ENCODE measurements at regions not wholly inside any gene's neighbourhood (a gene's known extent, or its start where the extent isn't known, plus 50 kb on each side); places are given as distances from the start of the nearest gene placed in this dataset.

DNA sequence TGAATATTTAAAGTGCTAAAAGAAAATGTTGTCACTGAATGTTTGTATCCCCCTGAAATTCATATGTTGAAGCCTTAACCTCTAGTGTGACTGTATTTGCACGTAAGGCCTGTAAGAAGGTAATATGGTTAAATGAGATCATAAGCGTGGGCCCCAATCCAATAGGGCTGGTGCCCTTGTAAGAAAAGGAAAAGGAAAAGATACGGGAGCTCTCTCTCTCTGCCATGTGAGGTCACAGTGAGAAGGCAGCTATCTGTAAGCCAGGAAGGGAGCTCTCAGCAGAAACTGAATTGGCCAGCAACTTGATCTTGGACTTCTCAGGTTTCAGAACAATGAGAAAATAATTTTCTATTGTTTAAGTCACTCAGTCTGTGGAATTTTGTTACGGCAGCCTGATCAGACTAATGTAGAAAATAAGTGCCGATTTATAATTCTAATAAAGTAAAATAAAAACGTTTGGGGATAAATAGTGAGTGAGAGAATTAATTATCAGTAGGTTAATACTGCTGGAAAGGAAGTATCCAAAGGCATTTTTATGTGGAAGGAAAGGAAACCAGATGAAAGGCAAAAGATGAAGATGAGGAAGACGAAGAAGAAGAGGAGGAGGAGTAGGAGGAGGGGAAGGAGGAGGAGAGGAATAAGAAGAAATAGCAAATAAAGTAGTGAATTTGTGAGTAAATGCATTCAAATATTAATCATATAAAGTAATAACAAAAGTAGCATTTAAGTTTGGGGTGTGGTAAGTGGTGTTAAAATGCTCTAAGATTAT is 188.5 kb upstream of the KRR1 start:
- H3K9me1 ChIP-seq (ENCODE audit: insufficient read depth, low read length) = no peaks in the 10 kb centered on the region
- 0 out of 2 replicates have a peak, but pooled peaks have one; percentile 32 for ATAC-seq (ENCODE audit: low read depth)
- WGBS, 2 experiments (ENCODE audit: extremely low coverage in 2 of 2, insufficient read length in 1 of 2) = 64 to 100% methylated on average over 2 to 4 of the region's 7 CpGs
- ChIA-PET POLR2A (ENCODE audit: unreplicated experiment) (no interaction called here), CTCF (no interaction called here)
- peak overlapping the region; percentile 52; the same call in 1 of the 2 replicates for H4K91ac ChIP-seq (ENCODE audit: insufficient read depth, low read depth, low read length)
- no peak overlapping the region; the same call in 2 of the 3 replicates for H2BK15ac ChIP-seq (ENCODE audit: low read depth, low read length)
- no peak overlapping the region for H4K5ac ChIP-seq (ENCODE audit: low read depth, low read length)
- peak overlapping the region; percentile 77; the same call in 1 of the 2 replicates for H2BK20ac ChIP-seq (ENCODE audit: low read depth, low read length)
- H2AK9ac ChIP-seq (replicated peaks; ENCODE audit: low read depth, low read length, poor library complexity) = no peak overlapping the region
- DNase-seq = peak; percentile 67
- H3K9ac ChIP-seq (ENCODE audit: low read depth, low read length) = no peak overlapping the region
- peak overlapping the region; percentile 20; the same call in 1 of the 2 replicates for H3K14ac ChIP-seq (replicated peaks; ENCODE audit: low read depth, low read length)
- no peak overlapping the region for H2BK5ac ChIP-seq (ENCODE audit: low read depth, low read length, poor library complexity, severe bottlenecking)
- H3K23ac ChIP-seq (ENCODE audit: low read depth, low read length) = no peak overlapping the region
- no peak overlapping the region for H3K4me3 ChIP-seq (ENCODE audit: insufficient read depth, low read depth, low read length)
- in situ Hi-C loops (cut with MboI; ENCODE audit: low sequenced_read_pairs) (loop anchor here (10.0 kb wide), 1 partner anchor 325 kb away; no protein-coding TSS in a partner anchor), intact Hi-C loops (cut with micrococcal nuclease) (no loop called here), dilution Hi-C loops (cut with HindIII; ENCODE audit: low sequenced_read_pairs, unreplicated experiment) (no loop called here)
- H3K4me1 ChIP-seq (ENCODE audit: control insufficient read depth, insufficient read depth, low read length) = no peaks in the 10 kb centered on the region
- no peaks in the 10 kb centered on the region for H3K79me1 ChIP-seq (ENCODE audit: low read depth in 1 of 2, low read length in 2 of 2)
- H4K8ac ChIP-seq (ENCODE audit: low read depth in 2 of 2, low read length in 2 of 2) = peak overlapping the region in 1 of 2 experiments; percentile 77; a peak in 3 of 4 replicates
- no peak overlapping the region for H2AK5ac ChIP-seq (ENCODE audit: low read depth, low read length)
- H3K4me2 ChIP-seq (ENCODE audit: low read depth, low read length) = no peak overlapping the region
- no peaks in the 10 kb centered on the region for H4K20me1 ChIP-seq (ENCODE audit: insufficient read depth, low read length)
- no TSS peak for BruUV-seq (replicated peaks)
- peaks cover 1% of the 10 kb centered on the region; the same call in 1 of the 2 replicates for H3K36me3 ChIP-seq (ENCODE audit: control insufficient read depth, insufficient read depth, low read length)
- H2BK120ac ChIP-seq (ENCODE audit: low read depth, low read length) = peak overlapping the region; percentile 86; the same call in 1 of the 2 replicates
- H3K9me3 ChIP-seq (ENCODE audit: control insufficient read depth, insufficient read depth, low read length) = no peaks in the 10 kb centered on the region
- peak overlapping the region; percentile 2; the same call in 1 of the 2 replicates for H3K27ac ChIP-seq (ENCODE audit: insufficient read depth, low read length)
- no peaks in the 10 kb centered on the region for H3K27me3 ChIP-seq (ENCODE audit: control insufficient read depth, insufficient read depth, low read length)
- H2AFZ ChIP-seq (replicated peaks; ENCODE audit: low read length, poor library complexity) = no peak overlapping the region
- H3K18ac ChIP-seq (ENCODE audit: low read depth, low read length) = peak overlapping the region; percentile 47; the same call in 1 of the 2 replicates
- H3K4ac ChIP-seq (ENCODE audit: low read depth, low read length) = peak overlapping the region; percentile 74; the same call in 1 of the 2 replicates
- H3K56ac ChIP-seq (ENCODE audit: extremely low read depth, insufficient read depth, low read length) = no peak overlapping the region
- TF ChIP-seq RCOR1 (IDR thresholded peaks at IDR 0.05; ENCODE audit: insufficient replicate concordance, low read length) (no peak), MAFK (IDR thresholded peaks at IDR 0.05; ENCODE audit: low read depth, low read length) (no peak), FOS (IDR thresholded peaks at IDR 0.05; ENCODE audit: low read depth, low read length) (no peak), POLR2A (IDR thresholded peaks at IDR 0.05; ENCODE audit: low read depth, low read length) (no peak), CHD1 (IDR thresholded peaks at IDR 0.05; ENCODE audit: low read depth, low read length) (no peak), NFE2L2 (IDR thresholded peaks at IDR 0.05; ENCODE audit: low read depth, low read length) (no peak), BHLHE40 (IDR thresholded peaks at IDR 0.05; ENCODE audit: low read depth, low read length) (no peak), ELK1 (IDR thresholded peaks at IDR 0.05; ENCODE audit: borderline replicate concordance, low read depth, low read length) (no peak), RAD21 (IDR thresholded peaks at IDR 0.05; ENCODE audit: low read length) (no peak), CTCF (conservative IDR thresholded peaks at IDR 0.05; ENCODE audit: low read depth, low read length) (no peak), MXI1 (IDR thresholded peaks at IDR 0.05; ENCODE audit: borderline replicate concordance, low read depth, low read length) (no peak), CEBPB (IDR thresholded peaks at IDR 0.05; ENCODE audit: low read depth, low read length) (no peak), RFX5 (IDR thresholded peaks at IDR 0.05; ENCODE audit: low read depth, low read length) (no peak), SMC3 (IDR thresholded peaks at IDR 0.05; ENCODE audit: low read depth, low read length) (no peak)
- TF ChIP-seq, protein P1, sequence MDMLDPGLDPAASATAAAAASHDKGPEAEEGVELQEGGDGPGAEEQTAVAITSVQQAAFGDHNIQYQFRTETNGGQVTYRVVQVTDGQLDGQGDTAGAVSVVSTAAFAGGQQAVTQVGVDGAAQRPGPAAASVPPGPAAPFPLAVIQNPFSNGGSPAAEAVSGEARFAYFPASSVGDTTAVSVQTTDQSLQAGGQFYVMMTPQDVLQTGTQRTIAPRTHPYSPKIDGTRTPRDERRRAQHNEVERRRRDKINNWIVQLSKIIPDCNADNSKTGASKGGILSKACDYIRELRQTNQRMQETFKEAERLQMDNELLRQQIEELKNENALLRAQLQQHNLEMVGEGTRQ (IDR thresholded peaks at IDR 0.05; ENCODE audit: low read depth, low read length) = no peak
